CD4-positive, alpha-beta memory T cell (primary cell): ENCODE measurements at regions not wholly inside any gene's neighbourhood (a gene's known extent, or its start where the extent isn't known, plus 50 kb on each side); places are given as distances from the start of the nearest gene placed in this dataset.
A peak's percentile ranks its signal among the peaks of the same experiment; 100 is the strongest.

Source experiments
- CTCF ChIA-PET: fragments of 350-600 bp; sonication (Branson Sonifier 250); formaldehyde crosslinking; loops from one replicate; lab custom pipeline; 2021; ENCODE audit warnings: inconsistent platforms; ENCODE audit not compliant: partially characterized antibody; lab: Charles Lee
- POLR2A ChIA-PET: fragments of 350-600 bp; sonication (Branson Sonifier 250); formaldehyde crosslinking; loops from one replicate; lab custom pipeline; 2021; ENCODE audit not compliant: partially characterized antibody; lab: Charles Lee
- DNase-seq, 5 donors: peaks; one replicate each; pipeline versions ENCODE4 v3.0.0 to v3.0.0-alpha.2; 2020 to 2022; ENCODE audit warnings: mixed read lengths in 1 of 5
- H3K27ac ChIP-seq: one replicate; pipeline ENCODE4 v1.7.0; 2013; ENCODE audit warnings: low read depth, low read length
- H3K27me3 ChIP-seq: 2 replicates; pipeline ENCODE4 v1.7.0; 2013; ENCODE audit warnings: mild to moderate bottlenecking, low read length, moderate library complexity; ENCODE audit not compliant: insufficient read depth
- H3K36me3 ChIP-seq: 2 replicates; pipeline ENCODE4 v1.7.0; 2013; ENCODE audit warnings: mild to moderate bottlenecking, low read length, moderate library complexity; ENCODE audit not compliant: insufficient read depth
- H3K4me1 ChIP-seq: 2 replicates; pipeline ENCODE4 v1.7.0; 2013; ENCODE audit warnings: mild to moderate bottlenecking, low read length, moderate library complexity; ENCODE audit not compliant: insufficient read depth
- H3K4me3 ChIP-seq, 2 donors: one replicate each; pipeline ENCODE4 v1.7.0; 2013; ENCODE audit warnings: low read length in 2 of 2, mild to moderate bottlenecking in 1 of 2
- H3K9me3 ChIP-seq, 2 donors: one replicate each; pipeline ENCODE4 v1.7.0; 2013; ENCODE audit warnings: low read length in 2 of 2, control low read depth in 1 of 2; ENCODE audit not compliant: control insufficient read depth in 1 of 2
- H3K27ac Mint-ChIP-seq, 7 donors: one replicate each; pipeline ENCODE4 v1.8.0; 2020 to 2021; ENCODE audit warnings: mixed read lengths in 7 of 7, mild to moderate bottlenecking in 6 of 7, inconsistent platforms in 3 of 7, moderate library complexity in 3 of 7
- H3K27me3 Mint-ChIP-seq, 2 donors: one replicate each; pipeline ENCODE4 v1.8.0; 2020 to 2021; ENCODE audit warnings: mixed read lengths in 2 of 2
- H3K36me3 Mint-ChIP-seq, 2 donors: one replicate each; pipeline ENCODE4 v1.8.0; 2020 to 2021; ENCODE audit warnings: mixed read lengths in 2 of 2, inconsistent platforms in 1 of 2, mild to moderate bottlenecking in 1 of 2
- H3K4me1 Mint-ChIP-seq, 4 donors: one replicate each; pipeline ENCODE4 v1.8.0; 2020 to 2021; ENCODE audit warnings: mixed read lengths in 4 of 4, mild to moderate bottlenecking in 1 of 4
- H3K4me3 Mint-ChIP-seq, 8 donors: one replicate each; pipeline ENCODE4 v1.8.0; 2020 to 2021; ENCODE audit warnings: mixed read lengths in 8 of 8, mild to moderate bottlenecking in 7 of 8, moderate library complexity in 6 of 8, inconsistent platforms in 3 of 8
- H3K9me3 Mint-ChIP-seq, 8 donors: one replicate each; pipeline ENCODE4 v1.8.0; 2020 to 2021; ENCODE audit warnings: mixed read lengths in 8 of 8, mild to moderate bottlenecking in 5 of 8, inconsistent platforms in 3 of 8, moderate library complexity in 1 of 8
- intact Hi-C: fragments of 100-400 bp; cut with micrococcal nuclease; formaldehyde crosslinking; loops from one replicate; pipeline ENCODE4 v1.15.1; 2023

- intact Hi-C loops: no loop called here
- no peaks in the 10 kb centered on the region for H3K27me3 Mint-ChIP-seq
- no peak overlapping the region for H3K27ac Mint-ChIP-seq
- CTCF ChIA-PET: no interaction called here
- Histone ChIP-seq H3K27me3 (no peaks in the 10 kb centered on the region), H3K27ac (no peak overlapping the region), H3K4me1 (no peaks in the 10 kb centered on the region), H3K36me3 (no peaks in the 10 kb centered on the region), H3K4me3 (no peak overlapping the region), H3K9me3 (no peaks in the 10 kb centered on the region)
- no peaks in the 10 kb centered on the region for H3K36me3 Mint-ChIP-seq
- no peak overlapping the region for H3K4me3 Mint-ChIP-seq
- no peak for DNase-seq
- no peaks in the 10 kb centered on the region for H3K4me1 Mint-ChIP-seq
- POLR2A ChIA-PET: no interaction called here
- no peaks in the 10 kb centered on the region for H3K9me3 Mint-ChIP-seq
These were observed 290.1 kb upstream of the USP25 start for GRCh38 chr21:15439726-15440125.

- CTCF ChIA-PET: no interaction called here
- no peaks in the 10 kb centered on the region for H3K4me1 Mint-ChIP-seq
- DNase-seq: no peak
- no peaks in the 10 kb centered on the region for H3K4me1 ChIP-seq
- H3K4me3 ChIP-seq: no peak overlapping the region
- no peak overlapping the region for H3K27ac Mint-ChIP-seq
- H3K36me3 Mint-ChIP-seq: no peaks in the 10 kb centered on the region
- H3K9me3 Mint-ChIP-seq: no peaks in the 10 kb centered on the region
- intact Hi-C loops: no loop called here
- no peak overlapping the region for H3K4me3 Mint-ChIP-seq
- POLR2A ChIA-PET: no interaction called here
- H3K27me3 Mint-ChIP-seq: no peaks in the 10 kb centered on the region
- H3K9me3 ChIP-seq: no peaks in the 10 kb centered on the region
- no peaks in the 10 kb centered on the region for H3K36me3 ChIP-seq
- no peak overlapping the region for H3K27ac ChIP-seq
- no peaks in the 10 kb centered on the region for H3K27me3 ChIP-seq
These were observed 288.7 kb upstream of the USP25 start for GRCh38 chr21:15441060-15441493.

GRCh38 chr21:15441992-15442391 lies 287.8 kb upstream of the USP25 start:
- H3K27me3 ChIP-seq: no peaks in the 10 kb centered on the region
- ChIA-PET CTCF (no interaction called here), POLR2A (no interaction called here)
- no peaks in the 10 kb centered on the region for H3K27me3 Mint-ChIP-seq
- H3K36me3 Mint-ChIP-seq: no peaks in the 10 kb centered on the region
- H3K27ac ChIP-seq: no peak overlapping the region
- no peak for DNase-seq
- H3K27ac Mint-ChIP-seq: peak overlapping the region in 1 of 7 donors; percentile 47
- no peaks in the 10 kb centered on the region for H3K4me1 Mint-ChIP-seq
- intact Hi-C loops: no loop called here
- no peaks in the 10 kb centered on the region for H3K4me1 ChIP-seq
- H3K36me3 ChIP-seq: no peaks in the 10 kb centered on the region
- H3K9me3 ChIP-seq: no peaks in the 10 kb centered on the region
- H3K4me3 Mint-ChIP-seq: no peak overlapping the region
- H3K9me3 Mint-ChIP-seq: peaks cover 0 to 3% (median 0%) of the 10 kb centered on the region in 8 donors
- H3K4me3 ChIP-seq: no peak overlapping the region

- H3K27ac Mint-ChIP-seq: no peak overlapping the region
- ChIA-PET POLR2A (no interaction called here), CTCF (no interaction called here)
- H3K9me3 ChIP-seq: no peaks in the 10 kb centered on the region
- no peak for DNase-seq
- peaks cover 0 to 6% (median 0%) of the 10 kb centered on the region in 8 donors for H3K9me3 Mint-ChIP-seq
- intact Hi-C loops: no loop called here
- H3K27me3 Mint-ChIP-seq: no peaks in the 10 kb centered on the region
- no peaks in the 10 kb centered on the region for H3K36me3 ChIP-seq
- H3K4me3 Mint-ChIP-seq: no peak overlapping the region
- no peaks in the 10 kb centered on the region for H3K4me1 Mint-ChIP-seq
- H3K4me3 ChIP-seq: no peak overlapping the region
- H3K36me3 Mint-ChIP-seq: no peaks in the 10 kb centered on the region
- no peaks in the 10 kb centered on the region for H3K4me1 ChIP-seq
- H3K27ac ChIP-seq: no peak overlapping the region
- no peaks in the 10 kb centered on the region for H3K27me3 ChIP-seq
These were observed 286.9 kb upstream of the USP25 start for GRCh38 chr21:15442743-15443469.

- no peak overlapping the region for H3K4me3 ChIP-seq
- intact Hi-C loops: no loop called here
- Mint-ChIP-seq H3K36me3 (no peaks in the 10 kb centered on the region), H3K27me3 (no peaks in the 10 kb centered on the region), H3K27ac (no peak overlapping the region), H3K4me3 (no peak overlapping the region), H3K9me3 (peaks cover 0 to 7% (median 3%) of the 10 kb centered on the region in 8 donors), H3K4me1 (no peaks in the 10 kb centered on the region)
- ChIA-PET CTCF (no interaction called here), POLR2A (no interaction called here)
- no peak for DNase-seq
- H3K27ac ChIP-seq: no peak overlapping the region
- no peaks in the 10 kb centered on the region for H3K36me3 ChIP-seq
- no peaks in the 10 kb centered on the region for H3K4me1 ChIP-seq
- no peaks in the 10 kb centered on the region for H3K9me3 ChIP-seq
- H3K27me3 ChIP-seq: no peaks in the 10 kb centered on the region
These were observed 286.1 kb upstream of the USP25 start for GRCh38 chr21:15443740-15444117.

GRCh38 chr21:15444118-15444960 lies 285.4 kb upstream of the USP25 start:
- H3K4me3 ChIP-seq: no peak overlapping the region
- H3K36me3 ChIP-seq: no peaks in the 10 kb centered on the region
- H3K27ac ChIP-seq: no peak overlapping the region
- POLR2A ChIA-PET: no interaction called here
- no peaks in the 10 kb centered on the region for H3K9me3 ChIP-seq
- no peak for DNase-seq
- no peaks in the 10 kb centered on the region for H3K27me3 Mint-ChIP-seq
- no peaks in the 10 kb centered on the region for H3K4me1 Mint-ChIP-seq
- H3K27ac Mint-ChIP-seq: no peak overlapping the region
- peaks cover 0 to 9% (median 5%) of the 10 kb centered on the region in 8 donors for H3K9me3 Mint-ChIP-seq
- CTCF ChIA-PET: no interaction called here
- no peak overlapping the region for H3K4me3 Mint-ChIP-seq
- H3K4me1 ChIP-seq: no peaks in the 10 kb centered on the region
- H3K36me3 Mint-ChIP-seq: no peaks in the 10 kb centered on the region
- intact Hi-C loops: no loop called here
- no peaks in the 10 kb centered on the region for H3K27me3 ChIP-seq

GRCh38 chr21:15445327-15445726 lies 284.5 kb upstream of the USP25 start:
- CTCF ChIA-PET: no interaction called here

More at GRCh38 chr21:15445327-15445726, 284.5 kb upstream of the USP25 start:
- no peaks in the 10 kb centered on the region for H3K9me3 ChIP-seq
- H3K36me3 Mint-ChIP-seq: no peaks in the 10 kb centered on the region
- no peaks in the 10 kb centered on the region for H3K4me1 ChIP-seq
- H3K27ac Mint-ChIP-seq: peak overlapping the region in 1 of 7 donors; percentile 9
- intact Hi-C loops: no loop called here
- H3K4me3 Mint-ChIP-seq: no peak overlapping the region
- no peak for DNase-seq
- POLR2A ChIA-PET: no interaction called here
- H3K27me3 ChIP-seq: no peaks in the 10 kb centered on the region
- no peaks in the 10 kb centered on the region for H3K36me3 ChIP-seq
- peaks cover 0 to 14% (median 6%) of the 10 kb centered on the region in 8 donors for H3K9me3 Mint-ChIP-seq
- no peak overlapping the region for H3K27ac ChIP-seq
- H3K4me1 Mint-ChIP-seq: no peaks in the 10 kb centered on the region
- H3K27me3 Mint-ChIP-seq: no peaks in the 10 kb centered on the region
- no peak overlapping the region for H3K4me3 ChIP-seq
